Activated T-helper 2 cell treated with anti-CD3 and anti-CD28 coated beads, Interferon-gamma antibody, Interleukin-2, Interleukin-4, amounts not matched to agents 10 μg/mL and 5 μg/mL and 100 μg/mL, durations not matched to agents 14 hours and 24 hours and 36 hours (primary cell): ENCODE measurements at regions not wholly inside any gene's neighbourhood (a gene's known extent, or its start where the extent isn't known, plus 50 kb on each side); places are given as distances from the start of the nearest gene placed in this dataset.

ENCODE experiments used
- DNase-seq: peaks from one replicate; pipeline ENCODE4 v3.0.0; 2021; ENCODE audit warnings: low spot score
- H3K27ac Mint-ChIP-seq: one replicate; pipeline ENCODE4 v1.8.0; 2021; ENCODE audit warnings: mixed read lengths
- H3K27me3 Mint-ChIP-seq: one replicate; pipeline ENCODE4 v1.8.0; 2021; ENCODE audit warnings: low read depth, mixed read lengths
- H3K36me3 Mint-ChIP-seq: one replicate; pipeline ENCODE4 v1.8.0; 2021; ENCODE audit warnings: low read depth, mixed read lengths
- H3K4me1 Mint-ChIP-seq: one replicate; pipeline ENCODE4 v1.8.0; 2021; ENCODE audit warnings: low read depth, mixed read lengths
- H3K4me3 Mint-ChIP-seq: one replicate; pipeline ENCODE4 v1.8.0; 2021; ENCODE audit warnings: low read depth, mild to moderate bottlenecking, moderate library complexity, mixed read lengths
- H3K9me3 Mint-ChIP-seq: one replicate; pipeline ENCODE4 v1.8.0; 2021; ENCODE audit warnings: mixed read lengths
- intact Hi-C: fragments of 100-400 bp; cut with micrococcal nuclease; formaldehyde crosslinking; loops from one replicate; pipeline ENCODE4 v1.15.1; 2023

DNA sequence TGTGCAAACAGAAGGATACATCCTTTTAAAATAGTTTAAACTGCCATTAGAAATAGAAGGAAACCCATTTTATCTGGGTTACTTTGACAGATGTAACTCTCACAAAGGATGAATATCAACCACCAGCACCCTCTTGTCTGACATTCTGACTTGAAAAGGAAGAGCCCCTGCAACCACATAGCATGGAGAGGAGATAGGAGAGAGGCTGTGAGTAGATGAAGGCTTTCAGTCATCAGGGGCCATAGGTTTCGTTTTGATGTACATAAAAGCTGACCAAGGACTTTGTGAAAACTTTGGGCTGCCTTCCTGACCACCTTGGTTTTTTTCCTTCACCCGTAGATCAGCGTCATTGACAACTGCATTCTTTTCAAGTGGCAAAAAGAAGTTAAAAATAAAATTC is 211.6 kb upstream of the PRPS1L1 start:
- intact Hi-C loops: no loop called here
- no peaks in the 10 kb centered on the region for H3K36me3 Mint-ChIP-seq
- no peaks in the 10 kb centered on the region for H3K4me1 Mint-ChIP-seq
- H3K27me3 Mint-ChIP-seq: no peaks in the 10 kb centered on the region
- no peaks in the 10 kb centered on the region for H3K9me3 Mint-ChIP-seq
- H3K27ac Mint-ChIP-seq: no peak overlapping the region
- no peak for DNase-seq
- no peak overlapping the region for H3K4me3 Mint-ChIP-seq

GRCh38 chr7:18241543-18242231 is 214.0 kb upstream of the PRPS1L1 start:
- intact Hi-C loops: no loop called here
- no peak overlapping the region for H3K27ac Mint-ChIP-seq
- H3K36me3 Mint-ChIP-seq: no peaks in the 10 kb centered on the region
- no peak for DNase-seq
- H3K9me3 Mint-ChIP-seq: peaks cover 4% of the 10 kb centered on the region
- H3K4me1 Mint-ChIP-seq: no peaks in the 10 kb centered on the region
- H3K27me3 Mint-ChIP-seq: no peaks in the 10 kb centered on the region
- H3K4me3 Mint-ChIP-seq: no peak overlapping the region

DNA sequence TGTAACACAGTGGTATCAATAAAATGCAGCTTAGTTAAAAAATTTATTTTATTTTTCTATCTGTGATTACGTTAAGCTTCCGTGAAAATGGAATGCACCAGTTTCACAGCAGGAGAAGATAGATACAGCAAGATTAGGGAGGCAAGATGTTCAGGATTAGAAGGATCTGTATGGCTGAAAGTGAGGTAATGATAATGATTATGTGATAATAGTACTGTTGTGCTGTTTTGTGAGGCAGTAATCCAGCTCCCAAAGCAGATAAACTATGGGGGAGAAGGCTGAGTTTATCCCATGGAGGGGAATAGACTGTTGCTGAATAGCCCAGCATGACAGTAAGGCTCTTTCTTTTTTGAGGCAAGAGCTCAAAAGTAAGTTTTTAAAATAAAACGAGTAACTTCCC is 216.1 kb upstream of the PRPS1L1 start:
- Mint-ChIP-seq H3K27me3 (no peaks in the 10 kb centered on the region), H3K9me3 (peaks cover 14% of the 10 kb centered on the region), H3K4me1 (no peaks in the 10 kb centered on the region), H3K27ac (no peak overlapping the region), H3K36me3 (no peaks in the 10 kb centered on the region), H3K4me3 (no peak overlapping the region)
- no peak for DNase-seq
- intact Hi-C loops: no loop called here

- Mint-ChIP-seq H3K4me1 (no peaks in the 10 kb centered on the region), H3K27ac (no peak overlapping the region), H3K4me3 (no peak overlapping the region), H3K9me3 (peaks cover 28% of the 10 kb centered on the region), H3K36me3 (no peaks in the 10 kb centered on the region), H3K27me3 (no peaks in the 10 kb centered on the region)
- intact Hi-C loops: no loop called here
- no peak for DNase-seq
Observed at GRCh38 chr7:18250133-18250532, 222.5 kb upstream of the PRPS1L1 start.

GRCh38 chr7:18257711-18258110 is 230.1 kb upstream of the PRPS1L1 start:
- no peaks in the 10 kb centered on the region for H3K4me1 Mint-ChIP-seq
- no peak overlapping the region for H3K27ac Mint-ChIP-seq
- peaks cover 12% of the 10 kb centered on the region for H3K9me3 Mint-ChIP-seq
- intact Hi-C loops: no loop called here
- no peaks in the 10 kb centered on the region for H3K27me3 Mint-ChIP-seq
- H3K4me3 Mint-ChIP-seq: no peak overlapping the region
- H3K36me3 Mint-ChIP-seq: no peaks in the 10 kb centered on the region
- no peak for DNase-seq

DNA sequence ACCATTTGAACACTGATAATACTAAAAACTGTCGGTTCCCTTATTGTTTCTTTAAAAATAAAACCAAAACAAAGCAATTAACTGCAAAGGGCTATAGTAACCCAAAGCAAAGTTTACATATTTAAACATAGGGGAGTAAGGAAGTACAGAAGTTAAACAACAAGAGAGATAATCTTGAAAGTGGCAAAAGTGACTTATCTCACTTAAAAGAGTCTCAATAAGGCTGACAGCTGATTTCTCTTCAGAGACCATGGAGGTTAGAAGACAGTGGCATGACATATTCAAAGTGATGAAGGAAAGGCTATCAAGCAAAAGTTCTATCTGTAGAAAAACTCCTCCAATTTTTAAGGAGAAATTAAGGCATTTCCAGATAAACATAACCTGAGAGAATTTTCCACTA is 233.5 kb upstream of the HDAC9 start:
- H3K27me3 Mint-ChIP-seq: no peaks in the 10 kb centered on the region
- DNase-seq: no peak
- no peak overlapping the region for H3K4me3 Mint-ChIP-seq
- intact Hi-C loops: no loop called here
- no peak overlapping the region for H3K27ac Mint-ChIP-seq
- no peaks in the 10 kb centered on the region for H3K4me1 Mint-ChIP-seq
- peaks cover 9% of the 10 kb centered on the region for H3K9me3 Mint-ChIP-seq
- no peaks in the 10 kb centered on the region for H3K36me3 Mint-ChIP-seq

- Mint-ChIP-seq H3K27me3 (no peaks in the 10 kb centered on the region), H3K9me3 (peaks cover 9% of the 10 kb centered on the region), H3K27ac (no peak overlapping the region), H3K36me3 (no peaks in the 10 kb centered on the region), H3K4me3 (no peak overlapping the region), H3K4me1 (no peaks in the 10 kb centered on the region)
- intact Hi-C loops: no loop called here
- DNase-seq: no peak
Observed at GRCh38 chr7:18265611-18266281, 229.8 kb upstream of the HDAC9 start.

GRCh38 chr7:18268571-18268970 is 227.0 kb upstream of the HDAC9 start:
- Mint-ChIP-seq H3K4me3 (no peak overlapping the region), H3K36me3 (no peaks in the 10 kb centered on the region)
- DNase-seq: no peak

GRCh38 chr7:18276380-18276779 is 219.2 kb upstream of the HDAC9 start:
- no peak overlapping the region for H3K4me3 Mint-ChIP-seq
- no peaks in the 10 kb centered on the region for H3K36me3 Mint-ChIP-seq
- no peak for DNase-seq
- intact Hi-C loops: no loop called here
- H3K27me3 Mint-ChIP-seq: no peaks in the 10 kb centered on the region
- no peak overlapping the region for H3K27ac Mint-ChIP-seq
- no peaks in the 10 kb centered on the region for H3K9me3 Mint-ChIP-seq
- H3K4me1 Mint-ChIP-seq: no peaks in the 10 kb centered on the region

More at GRCh38 chr7:18268571-18268970, 227.0 kb upstream of the HDAC9 start:
- intact Hi-C loops: no loop called here
- H3K27me3 Mint-ChIP-seq: no peaks in the 10 kb centered on the region
- H3K27ac Mint-ChIP-seq: no peak overlapping the region
- H3K4me1 Mint-ChIP-seq: no peaks in the 10 kb centered on the region
- H3K9me3 Mint-ChIP-seq: no peaks in the 10 kb centered on the region

- H3K4me3 Mint-ChIP-seq: no peak overlapping the region
- DNase-seq: no peak
- no peaks in the 10 kb centered on the region for H3K36me3 Mint-ChIP-seq
- no peak overlapping the region for H3K27ac Mint-ChIP-seq
- H3K27me3 Mint-ChIP-seq: no peaks in the 10 kb centered on the region
- intact Hi-C loops: no loop called here
- H3K4me1 Mint-ChIP-seq: no peaks in the 10 kb centered on the region
- no peaks in the 10 kb centered on the region for H3K9me3 Mint-ChIP-seq
Observed at GRCh38 chr7:18278316-18278715, 217.2 kb upstream of the HDAC9 start.

GRCh38 chr7:18283045-18283444 is 212.5 kb upstream of the HDAC9 start:
- H3K9me3 Mint-ChIP-seq: no peaks in the 10 kb centered on the region

DNA sequence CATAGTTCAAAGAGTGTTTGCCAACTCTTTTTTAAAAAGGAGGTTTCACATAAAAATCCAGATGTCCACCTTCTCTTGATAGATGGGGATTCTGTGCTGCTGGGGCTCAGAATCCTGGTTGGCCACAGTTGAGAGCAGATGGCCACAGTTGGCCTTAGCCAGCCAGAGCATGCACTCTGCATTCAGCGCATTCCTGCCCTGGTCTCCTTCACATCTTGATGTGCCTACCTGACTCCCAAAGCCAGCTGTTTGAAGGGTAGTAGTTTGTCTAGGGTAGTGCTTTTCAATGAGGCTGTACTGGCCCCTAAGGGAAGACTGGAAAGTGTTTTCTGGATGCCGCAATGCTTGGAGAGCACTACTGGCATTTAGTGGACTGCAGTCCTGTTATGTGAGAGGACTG is 208.1 kb upstream of the HDAC9 start:
- intact Hi-C loops: no loop called here
- H3K27ac Mint-ChIP-seq: no peak overlapping the region
- H3K27me3 Mint-ChIP-seq: peaks cover 16% of the 10 kb centered on the region
- H3K9me3 Mint-ChIP-seq: no peaks in the 10 kb centered on the region
- H3K4me1 Mint-ChIP-seq: peaks cover 7% of the 10 kb centered on the region
- H3K36me3 Mint-ChIP-seq: no peaks in the 10 kb centered on the region
- no peak for DNase-seq
- no peak overlapping the region for H3K4me3 Mint-ChIP-seq

More at GRCh38 chr7:18283045-18283444, 212.5 kb upstream of the HDAC9 start:
- Mint-ChIP-seq H3K4me1 (no peaks in the 10 kb centered on the region), H3K36me3 (no peaks in the 10 kb centered on the region), H3K4me3 (no peak overlapping the region), H3K27me3 (no peaks in the 10 kb centered on the region), H3K27ac (no peak overlapping the region)
- intact Hi-C loops: no loop called here
- no peak for DNase-seq

- H3K9me3 Mint-ChIP-seq: no peaks in the 10 kb centered on the region
- H3K27ac Mint-ChIP-seq: no peak overlapping the region
- intact Hi-C loops: no loop called here
- H3K4me1 Mint-ChIP-seq: peaks cover 7% of the 10 kb centered on the region
- H3K4me3 Mint-ChIP-seq: no peak overlapping the region
- H3K27me3 Mint-ChIP-seq: peaks cover 18% of the 10 kb centered on the region
- H3K36me3 Mint-ChIP-seq: no peaks in the 10 kb centered on the region
- no peak for DNase-seq
Observed at GRCh38 chr7:18288322-18289037, 207.1 kb upstream of the HDAC9 start.
